GM23338 (cell line): ENCODE measurements at regions not wholly inside any gene's neighbourhood (a gene's known extent, or its start where the extent isn't known, plus 50 kb on each side); places are given as distances from the start of the nearest gene placed in this dataset.

Source experiments
- ATAC-seq: fragments of 200-7000 bp; cut with Tn5 transposase; 3 replicates; pipeline ENCODE4 v1.9.1; 2020
- DNase-seq: peaks from one replicate; pipeline ENCODE4 v3.0.0-alpha.2; 2015; ENCODE audit warnings: low spot score
- H2AFZ ChIP-seq: fragments of 200-600 bp; sonication (generic); 2 replicates; pipeline ENCODE4 v1.8.0; 2016; ENCODE audit warnings: antibody characterized with exemption, mild to moderate bottlenecking, moderate library complexity
- H3F3A ChIP-seq: fragments of 200-600 bp; sonication (generic); replicated peaks from 2 replicates; pipeline ENCODE4 v1.8.0; 2017; ENCODE audit warnings: antibody characterized with exemption, mixed run types, low read depth
- H3K27ac ChIP-seq: fragments of 200-600 bp; sonication (generic); 2 replicates; pipeline ENCODE4 v1.6.1; 2016; ENCODE audit warnings: low read depth
- H3K27me3 ChIP-seq: fragments of 200-600 bp; sonication (generic); 2 replicates; pipeline ENCODE4 v1.8.0; 2016; ENCODE audit warnings: mild to moderate bottlenecking, mixed run types, moderate library complexity; ENCODE audit not compliant: insufficient read depth
- H3K36me3 ChIP-seq: fragments of 200-600 bp; sonication (generic); 2 replicates; pipeline ENCODE4 v1.8.0; 2016; ENCODE audit warnings: mild to moderate bottlenecking; ENCODE audit not compliant: insufficient read depth
- H3K4me1 ChIP-seq: fragments of 200-600 bp; sonication (generic); 2 replicates; pipeline ENCODE4 v1.8.0; 2016; ENCODE audit warnings: mild to moderate bottlenecking, moderate library complexity; ENCODE audit not compliant: insufficient read depth
- H3K4me2 ChIP-seq: fragments of 200-600 bp; sonication (generic); 2 replicates; pipeline ENCODE4 v1.7.1; 2017; ENCODE audit warnings: mixed run types
- H3K4me3 ChIP-seq: fragments of 200-600 bp; sonication (generic); 2 replicates; pipeline ENCODE4 v1.6.1; 2016; ENCODE audit warnings: mixed run types
- H3K79me2 ChIP-seq: fragments of 200-600 bp; sonication (generic); replicated peaks from 2 replicates; pipeline ENCODE4 v1.8.0; 2017; ENCODE audit warnings: mild to moderate bottlenecking; ENCODE audit not compliant: insufficient read depth
- H3K9me2 ChIP-seq: fragments of 200-600 bp; sonication (generic); 2 replicates; pipeline ENCODE4 v1.8.0; 2017; ENCODE audit not compliant: insufficient read depth
- H4K20me1 ChIP-seq: fragments of 200-600 bp; sonication (generic); replicated peaks from 2 replicates; pipeline ENCODE4 v1.8.0; 2017; ENCODE audit warnings: mild to moderate bottlenecking; ENCODE audit not compliant: insufficient read depth
- H3K27ac Mint-ChIP-seq: 2 replicates; pipeline ENCODE4 v1.8.0; 2020; ENCODE audit warnings: inconsistent platforms, mild to moderate bottlenecking, moderate library complexity, mixed read lengths
- H3K27me3 Mint-ChIP-seq: 3 replicates; pipeline ENCODE4 v1.8.0; 2022; ENCODE audit warnings: low read depth, mild to moderate bottlenecking, moderate library complexity, mixed read lengths, inconsistent platforms; ENCODE audit not compliant: insufficient read depth, poor library complexity
- H3K36me3 Mint-ChIP-seq: 3 replicates; pipeline ENCODE4 v1.8.0; 2021; ENCODE audit warnings: low read depth, mild to moderate bottlenecking, inconsistent platforms, moderate library complexity, mixed read lengths
- H3K4me1 Mint-ChIP-seq: 3 replicates; pipeline ENCODE4 v1.8.0; 2020; ENCODE audit warnings: mild to moderate bottlenecking, inconsistent platforms, mixed read lengths
- H3K4me3 Mint-ChIP-seq: 3 replicates; pipeline ENCODE4 v1.8.0; 2021; ENCODE audit warnings: moderate library complexity, mild to moderate bottlenecking, inconsistent platforms, mixed read lengths
- H3K9me3 Mint-ChIP-seq: 3 replicates; pipeline ENCODE4 v1.8.0; 2020; ENCODE audit warnings: moderate library complexity, mild to moderate bottlenecking, inconsistent platforms, mixed read lengths
- EZH2phosphoT487 ChIP-seq: fragments of 200-600 bp; sonication (generic); IDR thresholded peaks from one replicate; pipeline ENCODE4 v1.8.1; 2018; ENCODE audit warnings: antibody characterized with exemption; ENCODE audit not compliant: unreplicated experiment
- STAT1 ChIP-seq: IDR thresholded peaks from one replicate; pipeline ENCODE4 v1.6.1; 2016; ENCODE audit warnings: antibody characterized with exemption; ENCODE audit not compliant: unreplicated experiment
- ZNF114 ChIP-seq: fragments of 250-450 bp; sonication (Bioruptor Pico); IDR thresholded peaks from 2 replicates; pipeline ENCODE4 v1.5.0; 2020; ENCODE audit warnings: mild to moderate bottlenecking, moderate library complexity
- ZNF331 ChIP-seq: fragments of 250-450 bp; sonication (Bioruptor Pico); IDR thresholded peaks from 2 replicates; pipeline ENCODE4 v1.5.0; 2020; ENCODE audit warnings: low read depth, mild to moderate bottlenecking, moderate library complexity
- TF ChIP-seq, protein P1 (sequence below), 2 experiments: fragments of 200-600 bp in 1 of 2; sonication (generic) in 1 of 2; conservative IDR thresholded peaks; 2 replicates each; pipeline versions ENCODE4 v1.5.1 to v1.6.1; 2016 to 2017; ENCODE audit warnings: antibody characterized with exemption in 2 of 2, low read depth in 2 of 2, mild to moderate bottlenecking in 2 of 2, moderate library complexity in 1 of 2
- TF ChIP-seq, protein P2 (sequence below): IDR thresholded peaks from one replicate; pipeline ENCODE4 v1.6.1; 2018; ENCODE audit warnings: antibody characterized with exemption; ENCODE audit not compliant: unreplicated experiment
- TF ChIP-seq, protein P3 (sequence below): fragments of 250-450 bp; sonication (Bioruptor Pico); IDR thresholded peaks from 2 replicates; pipeline ENCODE4 v1.5.0; 2020; ENCODE audit warnings: mild to moderate bottlenecking, moderate library complexity
- TF ChIP-seq, protein P4 (sequence below): IDR thresholded peaks from 2 replicates; pipeline ENCODE4 v1.6.1; 2016; ENCODE audit warnings: antibody characterized with exemption

DNA sequence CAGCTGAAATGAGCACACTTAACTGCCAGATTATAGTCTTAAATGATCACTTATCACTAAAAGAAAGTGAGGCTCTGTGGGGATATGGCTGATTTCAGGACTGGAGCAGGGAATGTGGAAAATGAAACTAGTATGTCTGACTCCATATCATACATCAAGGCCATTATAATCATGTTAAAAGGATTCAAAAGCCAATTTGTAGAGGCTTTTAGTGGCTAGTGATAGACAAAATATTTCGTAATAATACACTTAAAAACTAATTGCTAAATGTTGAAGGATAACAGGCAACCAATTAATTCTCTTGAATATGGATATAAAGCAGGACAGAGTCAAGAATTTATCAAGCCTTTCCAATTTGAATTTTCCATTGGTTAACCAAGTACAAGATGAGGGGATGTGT lies 358.1 kb upstream of the NDST3 start:
- Mint-ChIP-seq H3K36me3 (peaks cover 13% of the 10 kb centered on the region), H3K4me1 (peaks cover 5% of the 10 kb centered on the region; the same call in 1 of the 3 replicates), H3K27ac (no peak overlapping the region), H3K27me3 (no peaks in the 10 kb centered on the region), H3K9me3 (peaks cover 23% of the 10 kb centered on the region), H3K4me3 (no peak overlapping the region)
- Histone ChIP-seq H4K20me1 (no peaks in the 10 kb centered on the region), H3K27ac (no peak overlapping the region), H3K4me3 (no peak overlapping the region), H3K27me3 (no peaks in the 10 kb centered on the region), H3F3A (no peaks in the 10 kb centered on the region), H2AFZ (no peak overlapping the region), H3K36me3 (no peaks in the 10 kb centered on the region), H3K4me1 (no peaks in the 10 kb centered on the region), H3K4me2 (no peak overlapping the region), H3K79me2 (no peaks in the 10 kb centered on the region), H3K9me2 (no peaks in the 10 kb centered on the region)
- ATAC-seq (no peak), DNase-seq (no peak)
- TF ChIP-seq STAT1, result no peak
- TF ChIP-seq, protein P1, sequence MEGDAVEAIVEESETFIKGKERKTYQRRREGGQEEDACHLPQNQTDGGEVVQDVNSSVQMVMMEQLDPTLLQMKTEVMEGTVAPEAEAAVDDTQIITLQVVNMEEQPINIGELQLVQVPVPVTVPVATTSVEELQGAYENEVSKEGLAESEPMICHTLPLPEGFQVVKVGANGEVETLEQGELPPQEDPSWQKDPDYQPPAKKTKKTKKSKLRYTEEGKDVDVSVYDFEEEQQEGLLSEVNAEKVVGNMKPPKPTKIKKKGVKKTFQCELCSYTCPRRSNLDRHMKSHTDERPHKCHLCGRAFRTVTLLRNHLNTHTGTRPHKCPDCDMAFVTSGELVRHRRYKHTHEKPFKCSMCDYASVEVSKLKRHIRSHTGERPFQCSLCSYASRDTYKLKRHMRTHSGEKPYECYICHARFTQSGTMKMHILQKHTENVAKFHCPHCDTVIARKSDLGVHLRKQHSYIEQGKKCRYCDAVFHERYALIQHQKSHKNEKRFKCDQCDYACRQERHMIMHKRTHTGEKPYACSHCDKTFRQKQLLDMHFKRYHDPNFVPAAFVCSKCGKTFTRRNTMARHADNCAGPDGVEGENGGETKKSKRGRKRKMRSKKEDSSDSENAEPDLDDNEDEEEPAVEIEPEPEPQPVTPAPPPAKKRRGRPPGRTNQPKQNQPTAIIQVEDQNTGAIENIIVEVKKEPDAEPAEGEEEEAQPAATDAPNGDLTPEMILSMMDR (conservative IDR thresholded peaks at IDR 0.05; ENCODE audit: low read depth in 2 of 2), result no peak
- no peak for TF ChIP-seq EZH2phosphoT487
- TF ChIP-seq ZNF331, result no peak
- TF ChIP-seq, protein P2, sequence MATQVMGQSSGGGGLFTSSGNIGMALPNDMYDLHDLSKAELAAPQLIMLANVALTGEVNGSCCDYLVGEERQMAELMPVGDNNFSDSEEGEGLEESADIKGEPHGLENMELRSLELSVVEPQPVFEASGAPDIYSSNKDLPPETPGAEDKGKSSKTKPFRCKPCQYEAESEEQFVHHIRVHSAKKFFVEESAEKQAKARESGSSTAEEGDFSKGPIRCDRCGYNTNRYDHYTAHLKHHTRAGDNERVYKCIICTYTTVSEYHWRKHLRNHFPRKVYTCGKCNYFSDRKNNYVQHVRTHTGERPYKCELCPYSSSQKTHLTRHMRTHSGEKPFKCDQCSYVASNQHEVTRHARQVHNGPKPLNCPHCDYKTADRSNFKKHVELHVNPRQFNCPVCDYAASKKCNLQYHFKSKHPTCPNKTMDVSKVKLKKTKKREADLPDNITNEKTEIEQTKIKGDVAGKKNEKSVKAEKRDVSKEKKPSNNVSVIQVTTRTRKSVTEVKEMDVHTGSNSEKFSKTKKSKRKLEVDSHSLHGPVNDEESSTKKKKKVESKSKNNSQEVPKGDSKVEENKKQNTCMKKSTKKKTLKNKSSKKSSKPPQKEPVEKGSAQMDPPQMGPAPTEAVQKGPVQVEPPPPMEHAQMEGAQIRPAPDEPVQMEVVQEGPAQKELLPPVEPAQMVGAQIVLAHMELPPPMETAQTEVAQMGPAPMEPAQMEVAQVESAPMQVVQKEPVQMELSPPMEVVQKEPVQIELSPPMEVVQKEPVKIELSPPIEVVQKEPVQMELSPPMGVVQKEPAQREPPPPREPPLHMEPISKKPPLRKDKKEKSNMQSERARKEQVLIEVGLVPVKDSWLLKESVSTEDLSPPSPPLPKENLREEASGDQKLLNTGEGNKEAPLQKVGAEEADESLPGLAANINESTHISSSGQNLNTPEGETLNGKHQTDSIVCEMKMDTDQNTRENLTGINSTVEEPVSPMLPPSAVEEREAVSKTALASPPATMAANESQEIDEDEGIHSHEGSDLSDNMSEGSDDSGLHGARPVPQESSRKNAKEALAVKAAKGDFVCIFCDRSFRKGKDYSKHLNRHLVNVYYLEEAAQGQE, result no peak
- TF ChIP-seq, protein P3, sequence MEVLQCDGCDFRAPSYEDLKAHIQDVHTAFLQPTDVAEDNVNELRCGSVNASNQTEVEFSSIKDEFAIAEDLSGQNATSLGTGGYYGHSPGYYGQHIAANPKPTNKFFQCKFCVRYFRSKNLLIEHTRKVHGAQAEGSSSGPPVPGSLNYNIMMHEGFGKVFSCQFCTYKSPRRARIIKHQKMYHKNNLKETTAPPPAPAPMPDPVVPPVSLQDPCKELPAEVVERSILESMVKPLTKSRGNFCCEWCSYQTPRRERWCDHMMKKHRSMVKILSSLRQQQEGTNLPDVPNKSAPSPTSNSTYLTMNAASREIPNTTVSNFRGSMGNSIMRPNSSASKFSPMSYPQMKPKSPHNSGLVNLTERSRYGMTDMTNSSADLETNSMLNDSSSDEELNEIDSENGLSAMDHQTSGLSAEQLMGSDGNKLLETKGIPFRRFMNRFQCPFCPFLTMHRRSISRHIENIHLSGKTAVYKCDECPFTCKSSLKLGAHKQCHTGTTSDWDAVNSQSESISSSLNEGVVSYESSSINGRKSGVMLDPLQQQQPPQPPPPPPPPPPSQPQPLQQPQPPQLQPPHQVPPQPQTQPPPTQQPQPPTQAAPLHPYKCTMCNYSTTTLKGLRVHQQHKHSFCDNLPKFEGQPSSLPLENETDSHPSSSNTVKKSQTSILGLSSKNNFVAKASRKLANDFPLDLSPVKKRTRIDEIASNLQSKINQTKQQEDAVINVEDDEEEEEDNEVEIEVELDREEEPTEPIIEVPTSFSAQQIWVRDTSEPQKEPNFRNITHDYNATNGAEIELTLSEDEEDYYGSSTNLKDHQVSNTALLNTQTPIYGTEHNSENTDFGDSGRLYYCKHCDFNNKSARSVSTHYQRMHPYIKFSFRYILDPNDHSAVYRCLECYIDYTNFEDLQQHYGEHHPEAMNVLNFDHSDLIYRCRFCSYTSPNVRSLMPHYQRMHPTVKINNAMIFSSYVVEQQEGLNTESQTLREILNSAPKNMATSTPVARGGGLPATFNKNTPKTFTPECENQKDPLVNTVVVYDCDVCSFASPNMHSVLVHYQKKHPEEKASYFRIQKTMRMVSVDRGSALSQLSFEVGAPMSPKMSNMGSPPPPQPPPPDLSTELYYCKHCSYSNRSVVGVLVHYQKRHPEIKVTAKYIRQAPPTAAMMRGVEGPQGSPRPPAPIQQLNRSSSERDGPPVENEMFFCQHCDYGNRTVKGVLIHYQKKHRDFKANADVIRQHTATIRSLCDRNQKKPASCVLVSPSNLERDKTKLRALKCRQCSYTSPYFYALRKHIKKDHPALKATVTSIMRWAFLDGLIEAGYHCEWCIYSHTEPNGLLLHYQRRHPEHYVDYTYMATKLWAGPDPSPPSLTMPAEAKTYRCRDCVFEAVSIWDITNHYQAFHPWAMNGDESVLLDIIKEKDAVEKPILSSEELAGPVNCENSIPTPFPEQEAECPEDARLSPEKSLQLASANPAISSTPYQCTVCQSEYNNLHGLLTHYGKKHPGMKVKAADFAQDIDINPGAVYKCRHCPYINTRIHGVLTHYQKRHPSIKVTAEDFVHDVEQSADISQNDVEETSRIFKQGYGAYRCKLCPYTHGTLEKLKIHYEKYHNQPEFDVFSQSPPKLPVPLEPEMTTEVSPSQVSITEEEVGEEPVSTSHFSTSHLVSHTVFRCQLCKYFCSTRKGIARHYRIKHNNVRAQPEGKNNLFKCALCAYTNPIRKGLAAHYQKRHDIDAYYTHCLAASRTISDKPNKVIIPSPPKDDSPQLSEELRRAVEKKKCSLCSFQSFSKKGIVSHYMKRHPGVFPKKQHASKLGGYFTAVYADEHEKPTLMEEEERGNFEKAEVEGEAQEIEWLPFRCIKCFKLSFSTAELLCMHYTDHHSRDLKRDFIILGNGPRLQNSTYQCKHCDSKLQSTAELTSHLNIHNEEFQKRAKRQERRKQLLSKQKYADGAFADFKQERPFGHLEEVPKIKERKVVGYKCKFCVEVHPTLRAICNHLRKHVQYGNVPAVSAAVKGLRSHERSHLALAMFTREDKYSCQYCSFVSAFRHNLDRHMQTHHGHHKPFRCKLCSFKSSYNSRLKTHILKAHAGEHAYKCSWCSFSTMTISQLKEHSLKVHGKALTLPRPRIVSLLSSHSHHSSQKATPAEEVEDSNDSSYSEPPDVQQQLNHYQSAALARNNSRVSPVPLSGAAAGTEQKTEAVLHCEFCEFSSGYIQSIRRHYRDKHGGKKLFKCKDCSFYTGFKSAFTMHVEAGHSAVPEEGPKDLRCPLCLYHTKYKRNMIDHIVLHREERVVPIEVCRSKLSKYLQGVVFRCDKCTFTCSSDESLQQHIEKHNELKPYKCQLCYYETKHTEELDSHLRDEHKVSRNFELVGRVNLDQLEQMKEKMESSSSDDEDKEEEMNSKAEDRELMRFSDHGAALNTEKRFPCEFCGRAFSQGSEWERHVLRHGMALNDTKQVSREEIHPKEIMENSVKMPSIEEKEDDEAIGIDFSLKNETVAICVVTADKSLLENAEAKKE (CRISPR knock-in tag), result no peak
- TF ChIP-seq ZNF114, result no peak
- TF ChIP-seq, protein P4, sequence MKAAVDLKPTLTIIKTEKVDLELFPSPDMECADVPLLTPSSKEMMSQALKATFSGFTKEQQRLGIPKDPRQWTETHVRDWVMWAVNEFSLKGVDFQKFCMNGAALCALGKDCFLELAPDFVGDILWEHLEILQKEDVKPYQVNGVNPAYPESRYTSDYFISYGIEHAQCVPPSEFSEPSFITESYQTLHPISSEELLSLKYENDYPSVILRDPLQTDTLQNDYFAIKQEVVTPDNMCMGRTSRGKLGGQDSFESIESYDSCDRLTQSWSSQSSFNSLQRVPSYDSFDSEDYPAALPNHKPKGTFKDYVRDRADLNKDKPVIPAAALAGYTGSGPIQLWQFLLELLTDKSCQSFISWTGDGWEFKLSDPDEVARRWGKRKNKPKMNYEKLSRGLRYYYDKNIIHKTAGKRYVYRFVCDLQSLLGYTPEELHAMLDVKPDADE, result no peak
